Omental fat pad (tissue), 3 donors: ENCODE measurements at regions not wholly inside any gene's neighbourhood (a gene's known extent, or its start where the extent isn't known, plus 50 kb on each side); places are given as distances from the start of the nearest gene placed in this dataset.
"Not testable (repeated sequence)": the region's sequence is repeated elsewhere in the genome, so short reads cannot be mapped to it uniquely, and the experiment has no call there.

Source experiments
- ATAC-seq: fragments of 150-250 bp; one replicate; pipeline ENCODE4 v1.9.1; 2016; ENCODE audit warnings: mild to moderate bottlenecking, moderate library complexity; ENCODE audit not compliant: low FRiP score
- DNase-seq: peaks from one replicate; pipeline ENCODE4 v3.0.0-alpha.2; 2019; ENCODE audit warnings: low spot score
- TF ChIP-seq, protein P1 (sequence below), 3 donors: fragments of 450-650 bp; IDR thresholded peaks; one replicate each; pipeline ENCODE4 v1.5.1; 2016 to 2017; ENCODE audit warnings: antibody characterized with exemption in 3 of 3, mild to moderate bottlenecking in 3 of 3, moderate library complexity in 2 of 3

DNA sequence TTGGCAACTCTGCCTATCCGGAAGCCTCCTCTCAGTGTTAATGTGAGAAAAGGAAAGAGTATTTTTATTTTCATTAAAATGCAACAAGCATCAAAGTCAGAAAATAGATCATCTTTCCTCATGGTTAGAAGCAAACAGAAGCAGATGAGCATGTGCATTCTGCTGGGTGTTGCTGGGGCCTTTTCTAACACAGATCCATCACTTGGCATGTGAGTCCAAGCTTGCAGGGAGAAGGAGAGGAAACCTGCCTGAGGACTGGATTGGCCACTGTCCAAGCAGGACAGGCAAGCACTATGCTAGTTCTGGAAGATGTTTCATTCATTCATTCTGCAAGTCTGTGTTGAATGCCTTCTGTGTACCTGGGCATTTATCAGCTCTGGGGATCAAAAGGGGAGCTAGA, 348.7 kb upstream of the PCSK5 start:
- DNase-seq: no peak
- TF ChIP-seq, protein P1, sequence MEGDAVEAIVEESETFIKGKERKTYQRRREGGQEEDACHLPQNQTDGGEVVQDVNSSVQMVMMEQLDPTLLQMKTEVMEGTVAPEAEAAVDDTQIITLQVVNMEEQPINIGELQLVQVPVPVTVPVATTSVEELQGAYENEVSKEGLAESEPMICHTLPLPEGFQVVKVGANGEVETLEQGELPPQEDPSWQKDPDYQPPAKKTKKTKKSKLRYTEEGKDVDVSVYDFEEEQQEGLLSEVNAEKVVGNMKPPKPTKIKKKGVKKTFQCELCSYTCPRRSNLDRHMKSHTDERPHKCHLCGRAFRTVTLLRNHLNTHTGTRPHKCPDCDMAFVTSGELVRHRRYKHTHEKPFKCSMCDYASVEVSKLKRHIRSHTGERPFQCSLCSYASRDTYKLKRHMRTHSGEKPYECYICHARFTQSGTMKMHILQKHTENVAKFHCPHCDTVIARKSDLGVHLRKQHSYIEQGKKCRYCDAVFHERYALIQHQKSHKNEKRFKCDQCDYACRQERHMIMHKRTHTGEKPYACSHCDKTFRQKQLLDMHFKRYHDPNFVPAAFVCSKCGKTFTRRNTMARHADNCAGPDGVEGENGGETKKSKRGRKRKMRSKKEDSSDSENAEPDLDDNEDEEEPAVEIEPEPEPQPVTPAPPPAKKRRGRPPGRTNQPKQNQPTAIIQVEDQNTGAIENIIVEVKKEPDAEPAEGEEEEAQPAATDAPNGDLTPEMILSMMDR (IDR thresholded peaks at IDR 0.05): no peak
- ATAC-seq: no peak

GRCh38 chr9:75544815-75545214, 345.7 kb upstream of the PCSK5 start:
- ATAC-seq (no peak), DNase-seq (no peak)
- TF ChIP-seq, protein P1 (IDR thresholded peaks at IDR 0.05): no peak

GRCh38 chr9:75545287-75545686, 345.2 kb upstream of the PCSK5 start:
- TF ChIP-seq, protein P1 (IDR thresholded peaks at IDR 0.05): no peak
- ATAC-seq (no peak), DNase-seq (no peak)

GRCh38 chr9:75548871-75549270, 341.6 kb upstream of the PCSK5 start:
- no peak for ATAC-seq
- TF ChIP-seq, protein P1 (IDR thresholded peaks at IDR 0.05): no peak
- DNase-seq: no peak

- DNase-seq: no peak
- TF ChIP-seq, protein P1 (IDR thresholded peaks at IDR 0.05): no peak
- ATAC-seq: no peak
Observed at GRCh38 chr9:75551861-75552260, 338.6 kb upstream of the PCSK5 start.

- no peak for DNase-seq
- TF ChIP-seq, protein P1 (IDR thresholded peaks at IDR 0.05): no peak
- ATAC-seq: no peak
Observed at GRCh38 chr9:75552941-75553340, 337.5 kb upstream of the PCSK5 start.

- DNase-seq, ATAC-seq: not testable (repeated sequence)
Observed at GRCh38 chr9:75566813-75567212, 323.7 kb upstream of the PCSK5 start.

DNA sequence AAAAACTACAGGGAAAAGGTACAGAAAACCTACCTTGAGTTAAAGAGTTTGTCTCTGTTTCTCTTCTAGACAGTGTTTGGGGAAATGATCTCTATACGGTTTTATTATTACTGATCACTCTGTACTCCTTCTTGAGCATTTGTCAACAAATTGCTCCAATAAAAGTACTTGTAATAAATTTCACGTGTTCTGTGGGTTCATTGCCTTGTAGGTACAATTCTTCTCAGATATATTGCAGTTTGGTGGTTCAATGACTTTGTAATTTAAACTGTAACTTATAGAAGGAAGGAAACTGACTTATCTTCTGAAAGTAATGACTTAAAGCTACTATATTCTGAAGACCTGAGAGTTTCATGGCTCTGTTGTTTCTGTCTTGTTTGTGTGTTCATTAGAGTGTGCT, 319.9 kb upstream of the PCSK5 start:
- ATAC-seq (no peak), DNase-seq (no peak)
- TF ChIP-seq, protein P1 (IDR thresholded peaks at IDR 0.05): no peak
